PC-9 (cell line): ENCODE measurements at regions not wholly inside any gene's neighbourhood (a gene's known extent, or its start where the extent isn't known, plus 50 kb on each side); places are given as distances from the start of the nearest gene placed in this dataset.
"Not testable (repeated sequence)": the region's sequence is repeated elsewhere in the genome, so short reads cannot be mapped to it uniquely, and the experiment has no call there.

Experiments
- EZH2 ChIP-seq: fragments of 200-600 bp; sonication (generic); IDR thresholded peaks from 2 replicates; pipeline ENCODE4 v1.8.0; 2017; ENCODE audit warnings: antibody characterized with exemption, low read depth
- TF ChIP-seq, protein P1 (sequence below): fragments of 200-600 bp; sonication (generic); conservative IDR thresholded peaks from 2 replicates; pipeline ENCODE4 v1.6.1; 2017; ENCODE audit warnings: mixed run types, antibody characterized with exemption, mild to moderate bottlenecking, moderate library complexity

GRCh38 chr10:126766646-126767045 lies 96.2 kb upstream of the C10orf90 start:
- TF ChIP-seq EZH2 = not testable (repeated sequence)
- TF ChIP-seq, protein P1, sequence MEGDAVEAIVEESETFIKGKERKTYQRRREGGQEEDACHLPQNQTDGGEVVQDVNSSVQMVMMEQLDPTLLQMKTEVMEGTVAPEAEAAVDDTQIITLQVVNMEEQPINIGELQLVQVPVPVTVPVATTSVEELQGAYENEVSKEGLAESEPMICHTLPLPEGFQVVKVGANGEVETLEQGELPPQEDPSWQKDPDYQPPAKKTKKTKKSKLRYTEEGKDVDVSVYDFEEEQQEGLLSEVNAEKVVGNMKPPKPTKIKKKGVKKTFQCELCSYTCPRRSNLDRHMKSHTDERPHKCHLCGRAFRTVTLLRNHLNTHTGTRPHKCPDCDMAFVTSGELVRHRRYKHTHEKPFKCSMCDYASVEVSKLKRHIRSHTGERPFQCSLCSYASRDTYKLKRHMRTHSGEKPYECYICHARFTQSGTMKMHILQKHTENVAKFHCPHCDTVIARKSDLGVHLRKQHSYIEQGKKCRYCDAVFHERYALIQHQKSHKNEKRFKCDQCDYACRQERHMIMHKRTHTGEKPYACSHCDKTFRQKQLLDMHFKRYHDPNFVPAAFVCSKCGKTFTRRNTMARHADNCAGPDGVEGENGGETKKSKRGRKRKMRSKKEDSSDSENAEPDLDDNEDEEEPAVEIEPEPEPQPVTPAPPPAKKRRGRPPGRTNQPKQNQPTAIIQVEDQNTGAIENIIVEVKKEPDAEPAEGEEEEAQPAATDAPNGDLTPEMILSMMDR = not testable (repeated sequence)
